Neuronal stem cell (in vitro differentiated cells): ENCODE measurements at regions not wholly inside any gene's neighbourhood (a gene's known extent, or its start where the extent isn't known, plus 50 kb on each side); places are given as distances from the start of the nearest gene placed in this dataset.

ENCODE experiments used
- DNase-seq: peaks from one replicate; pipeline ENCODE4 v3.0.0-alpha.2; 2013; ENCODE audit warnings: low spot score
- H2AFZ ChIP-seq: one replicate; pipeline ENCODE4 v1.6.1; 2013; ENCODE audit warnings: mild to moderate bottlenecking, low read length, inconsistent platforms
- H2AK5ac ChIP-seq: 2 replicates; pipeline ENCODE4 v1.6.1; 2013; ENCODE audit warnings: low read depth, mild to moderate bottlenecking, inconsistent platforms, low read length, moderate library complexity, mixed read lengths
- H2BK120ac ChIP-seq: 2 replicates; pipeline ENCODE4 v1.6.1; 2013; ENCODE audit warnings: low read depth, mild to moderate bottlenecking, inconsistent platforms, low read length, moderate library complexity, mixed read lengths
- H2BK12ac ChIP-seq: one replicate; pipeline ENCODE4 v1.6.1; 2013; ENCODE audit warnings: low read length, inconsistent platforms
- H2BK15ac ChIP-seq: 2 replicates; pipeline ENCODE4 v1.6.1; 2013; ENCODE audit warnings: mild to moderate bottlenecking, low read length, inconsistent platforms, mixed read lengths
- H2BK5ac ChIP-seq: one replicate; pipeline ENCODE4 v1.6.1; 2013; ENCODE audit warnings: inconsistent platforms, mild to moderate bottlenecking, low read length, moderate library complexity
- H3K14ac ChIP-seq: one replicate; pipeline ENCODE4 v1.6.1; 2013; ENCODE audit warnings: low read length, inconsistent platforms
- H3K18ac ChIP-seq: 2 replicates; pipeline ENCODE4 v1.6.1; 2013; ENCODE audit warnings: low read length, inconsistent platforms
- H3K23ac ChIP-seq: 2 replicates; pipeline ENCODE4 v1.6.1; 2013; ENCODE audit warnings: low read depth, mild to moderate bottlenecking, mixed read lengths, low read length, inconsistent platforms; ENCODE audit not compliant: poor library complexity
- H3K27ac ChIP-seq: replicated peaks from 3 replicates; pipeline ENCODE4 v1.5.1; 2013; ENCODE audit warnings: low read length, inconsistent platforms
- H3K27me3 ChIP-seq, 3 experiments: 2 replicates each; pipeline ENCODE4 v1.6.1; 2013; ENCODE audit warnings: low read length in 3 of 3, mild to moderate bottlenecking in 2 of 3, inconsistent platforms in 1 of 3, low read depth in 1 of 3, mixed read lengths in 1 of 3, moderate library complexity in 1 of 3; ENCODE audit not compliant: control insufficient read depth in 3 of 3, insufficient read depth in 3 of 3
- H3K36me3 ChIP-seq, 2 donors: replicated peaks in 1 of 2; 2 replicates each; pipeline ENCODE4 v1.6.1; 2013; ENCODE audit warnings: low read length in 2 of 2; ENCODE audit not compliant: control insufficient read depth in 2 of 2, insufficient read depth in 2 of 2
- H3K4ac ChIP-seq: 2 replicates; pipeline ENCODE4 v1.6.1; 2013; ENCODE audit warnings: inconsistent platforms, mild to moderate bottlenecking, low read length, moderate library complexity
- H3K4me1 ChIP-seq, 2 donors: 1 replicate in 1 of 2; 2 replicates in 1 of 2; pipeline ENCODE4 v1.6.1; 2013; ENCODE audit warnings: low read length in 2 of 2, low read depth in 1 of 2; ENCODE audit not compliant: control insufficient read depth in 2 of 2, insufficient read depth in 1 of 2
- H3K4me2 ChIP-seq: one replicate; pipeline ENCODE4 v1.6.1; 2013; ENCODE audit warnings: mild to moderate bottlenecking, low read length, inconsistent platforms; ENCODE audit not compliant: insufficient read depth, poor library complexity, severe bottlenecking
- H3K4me3 ChIP-seq, 2 donors: 2 replicates each; pipeline ENCODE4 v1.5.1; 2013; ENCODE audit warnings: low read length in 2 of 2, mild to moderate bottlenecking in 2 of 2, inconsistent platforms in 1 of 2, moderate library complexity in 1 of 2
- H3K79me1 ChIP-seq: one replicate; pipeline ENCODE4 v1.6.1; 2013; ENCODE audit warnings: low read depth, mild to moderate bottlenecking, inconsistent platforms, low read length, moderate library complexity
- H3K9ac ChIP-seq: one replicate; pipeline ENCODE4 v1.6.1; 2013; ENCODE audit warnings: mild to moderate bottlenecking, low read depth, low read length, inconsistent platforms; ENCODE audit not compliant: poor library complexity
- H3K9me3 ChIP-seq, 2 donors: replicated peaks in 1 of 2; 2 replicates each; pipeline versions ENCODE3 to v1.6.1; 2013; ENCODE audit warnings: low read length in 2 of 2, mild to moderate bottlenecking in 2 of 2, inconsistent platforms in 1 of 2, low read depth in 1 of 2, mixed read lengths in 1 of 2, moderate library complexity in 1 of 2; ENCODE audit not compliant: control insufficient read depth in 2 of 2, insufficient read depth in 1 of 2
- H4K8ac ChIP-seq: one replicate; pipeline ENCODE4 v1.6.1; 2013; ENCODE audit warnings: low read depth, mild to moderate bottlenecking, inconsistent platforms, low read length, moderate library complexity
- H4K91ac ChIP-seq: one replicate; pipeline ENCODE4 v1.6.1; 2013; ENCODE audit warnings: low read length, low read depth, mild to moderate bottlenecking, inconsistent platforms; ENCODE audit not compliant: poor library complexity
- WGBS, 2 donors: extraction: QIAGEN DNeasy Blood & Tissue Kit; methylation state at CpG; one replicate each; pipeline ENCODE4 v1.1.7; 2013; ENCODE audit warnings: missing lambda C conversion rate in 2 of 2, mixed read lengths in 1 of 2; ENCODE audit not compliant: insufficient read length in 2 of 2, insufficient replicate concordance in 1 of 2; ENCODE audit errors: extremely low coverage in 2 of 2; 5-methylcytosine and 5-hydroxymethylcytosine counted together

DNA sequence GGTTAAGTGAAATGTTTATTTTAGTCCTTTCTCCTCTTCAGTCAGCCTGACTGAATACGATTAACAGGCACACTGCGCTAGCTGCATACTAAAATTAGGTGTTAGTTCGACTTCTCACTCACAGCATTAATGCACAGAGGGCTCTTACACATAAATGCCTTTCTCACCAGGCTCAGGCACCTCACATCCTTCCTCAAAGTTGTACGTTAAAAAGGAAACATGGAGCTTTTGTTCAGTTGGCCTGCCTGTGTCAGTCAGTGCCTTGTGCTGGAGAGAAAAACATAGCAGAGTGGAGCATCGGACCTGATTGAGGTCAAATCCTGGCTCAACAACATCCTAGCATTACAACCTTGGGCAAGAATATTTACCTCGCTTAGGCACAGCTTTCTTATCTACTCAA lies 236.0 kb upstream of the ZNF462 start:
- Histone ChIP-seq H2BK15ac (no peak overlapping the region), H2BK5ac (no peak overlapping the region), H3K79me1 (no peaks in the 10 kb centered on the region), H3K14ac (no peak overlapping the region), H3K9ac (no peak overlapping the region), H3K18ac (no peak overlapping the region), H2AK5ac (no peak overlapping the region), H3K27ac (no peak overlapping the region), H3K9me3 (no peaks in the 10 kb centered on the region), H2AFZ (peak overlapping the region; percentile 76), H4K91ac (no peak overlapping the region), H3K4me3 (no peak overlapping the region), H3K27me3 (no peaks in the 10 kb centered on the region), H2BK120ac (no peak overlapping the region), H4K8ac (no peak overlapping the region), H3K36me3 (no peaks in the 10 kb centered on the region), H3K4me2 (no peak overlapping the region), H3K4me1 (peaks cover 5 to 19% of the 10 kb centered on the region in 2 donors), H2BK12ac (no peak overlapping the region), H3K23ac (no peak overlapping the region), H3K4ac (no peak overlapping the region)
- WGBS, 2 donors = no CpG with 5 or more reads among the region's 6 CpGs
- no peak for DNase-seq

DNA sequence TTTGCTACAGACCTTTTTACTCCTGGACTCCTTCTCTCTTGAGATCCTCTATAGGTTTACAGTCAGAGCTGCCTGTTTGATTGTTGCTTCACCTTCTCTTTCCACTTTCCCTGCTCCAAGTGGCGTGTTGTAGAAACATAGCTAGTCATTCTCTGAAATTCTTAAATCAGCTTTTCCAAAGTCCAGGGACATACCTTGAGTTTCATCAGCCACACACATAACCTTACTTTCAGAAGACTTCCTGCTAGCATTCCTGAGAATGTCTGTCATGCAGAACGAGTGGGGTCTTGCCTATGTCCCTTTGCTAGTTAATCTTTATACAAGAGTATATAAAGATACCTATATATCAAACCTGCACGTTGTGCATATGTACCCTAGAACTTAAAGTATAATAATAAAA lies 230.3 kb upstream of the ZNF462 start:
- Histone ChIP-seq H2AFZ (no peak overlapping the region), H3K4me1 (no peaks in the 10 kb centered on the region), H3K36me3 (no peaks in the 10 kb centered on the region), H3K79me1 (no peaks in the 10 kb centered on the region), H3K27me3 (no peaks in the 10 kb centered on the region), H3K4me2 (no peak overlapping the region), H3K4me3 (no peak overlapping the region), H3K27ac (no peak overlapping the region), H2BK5ac (no peak overlapping the region), H3K23ac (no peak overlapping the region), H2BK12ac (no peak overlapping the region), H3K4ac (no peak overlapping the region), H4K91ac (no peak overlapping the region), H3K14ac (no peak overlapping the region), H2BK15ac (no peak overlapping the region), H3K9ac (no peak overlapping the region), H2AK5ac (no peak overlapping the region), H3K18ac (no peak overlapping the region), H4K8ac (no peak overlapping the region), H2BK120ac (no peak overlapping the region), H3K9me3 (no peaks in the 10 kb centered on the region)
- DNase-seq = no peak
- no CpG with 5 or more reads among the region's 3 CpGs for WGBS, 2 donors

DNA sequence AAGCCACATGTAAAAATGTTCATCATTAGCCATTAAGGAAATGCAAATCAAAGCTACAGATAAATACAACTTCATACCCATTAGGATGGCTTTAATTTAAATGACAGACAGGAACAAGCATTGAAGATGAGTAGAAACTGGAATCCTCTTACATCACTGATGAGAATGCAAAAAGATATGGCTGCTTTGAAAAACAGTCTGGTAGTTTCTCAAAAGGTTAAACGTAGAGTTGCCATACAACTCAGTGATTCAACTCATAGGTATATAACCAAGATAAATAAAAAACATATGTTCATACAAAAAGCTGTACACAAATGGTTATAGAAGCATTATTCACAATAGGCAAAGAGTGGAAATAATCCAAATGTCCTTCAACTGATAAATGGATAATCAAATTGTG lies 228.8 kb upstream of the ZNF462 start:
- no peak overlapping the region for H2AK5ac ChIP-seq
- no peak overlapping the region for H4K8ac ChIP-seq
- H3K36me3 ChIP-seq = no peaks in the 10 kb centered on the region
- H3K18ac ChIP-seq = no peak overlapping the region
- no peak overlapping the region for H3K4ac ChIP-seq
- no peak for DNase-seq
- no CpG with 5 or more reads among the region's 1 CpG for WGBS, 2 donors
- H3K79me1 ChIP-seq = no peaks in the 10 kb centered on the region
- H2AFZ ChIP-seq = no peak overlapping the region
- H3K4me2 ChIP-seq = no peak overlapping the region
- H3K4me3 ChIP-seq = no peak overlapping the region
- H3K27me3 ChIP-seq = no peaks in the 10 kb centered on the region
- H2BK120ac ChIP-seq = no peak overlapping the region
- no peaks in the 10 kb centered on the region for H3K9me3 ChIP-seq
- H2BK5ac ChIP-seq = no peak overlapping the region
- no peak overlapping the region for H2BK12ac ChIP-seq
- no peaks in the 10 kb centered on the region for H3K4me1 ChIP-seq
- no peak overlapping the region for H3K27ac ChIP-seq
- no peak overlapping the region for H2BK15ac ChIP-seq
- no peak overlapping the region for H3K23ac ChIP-seq
- H3K14ac ChIP-seq = no peak overlapping the region
- no peak overlapping the region for H3K9ac ChIP-seq
- no peak overlapping the region for H4K91ac ChIP-seq

DNA sequence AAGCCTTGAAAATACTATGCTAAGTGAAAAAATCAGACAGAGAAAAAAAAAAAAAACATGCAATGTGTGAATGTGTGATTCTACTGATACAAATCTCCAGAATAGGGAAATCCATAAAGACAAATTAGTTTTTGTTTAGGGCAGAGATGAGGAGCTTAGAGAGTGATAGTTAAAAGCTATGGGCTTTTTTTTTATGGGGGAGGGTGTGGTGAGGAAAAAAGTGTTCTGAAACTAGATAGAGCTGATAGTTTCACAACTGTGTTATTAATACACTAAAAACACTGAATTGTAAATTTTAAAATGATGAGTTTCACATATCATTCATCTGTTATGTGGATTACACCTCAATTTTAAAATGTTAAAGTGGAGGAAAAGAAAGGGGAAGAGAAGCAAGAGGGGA lies 228.3 kb upstream of the ZNF462 start:
- H3K23ac ChIP-seq = no peak overlapping the region
- no peak overlapping the region for H2AFZ ChIP-seq
- no peak overlapping the region for H3K18ac ChIP-seq
- no peak for DNase-seq
- H3K27me3 ChIP-seq = no peaks in the 10 kb centered on the region
- no peak overlapping the region for H2AK5ac ChIP-seq
- H2BK120ac ChIP-seq = no peak overlapping the region
- H3K36me3 ChIP-seq = no peaks in the 10 kb centered on the region
- H3K9me3 ChIP-seq = no peaks in the 10 kb centered on the region
- H3K4me3 ChIP-seq = no peak overlapping the region
- H2BK15ac ChIP-seq = no peak overlapping the region
- H2BK12ac ChIP-seq = no peak overlapping the region
- no peak overlapping the region for H4K8ac ChIP-seq
- H4K91ac ChIP-seq = no peak overlapping the region
- no peaks in the 10 kb centered on the region for H3K79me1 ChIP-seq
- no peak overlapping the region for H3K4ac ChIP-seq
- no peak overlapping the region for H2BK5ac ChIP-seq
- no peak overlapping the region for H3K27ac ChIP-seq
- no peaks in the 10 kb centered on the region for H3K4me1 ChIP-seq
- H3K4me2 ChIP-seq = no peak overlapping the region
- H3K9ac ChIP-seq = no peak overlapping the region
- H3K14ac ChIP-seq = no peak overlapping the region
